ENCODE measurements at regions not wholly inside any gene's neighbourhood (a gene's known extent, or its start where the extent isn't known, plus 50 kb on each side); places are given as distances from the start of the nearest gene placed in this dataset.

DNA sequence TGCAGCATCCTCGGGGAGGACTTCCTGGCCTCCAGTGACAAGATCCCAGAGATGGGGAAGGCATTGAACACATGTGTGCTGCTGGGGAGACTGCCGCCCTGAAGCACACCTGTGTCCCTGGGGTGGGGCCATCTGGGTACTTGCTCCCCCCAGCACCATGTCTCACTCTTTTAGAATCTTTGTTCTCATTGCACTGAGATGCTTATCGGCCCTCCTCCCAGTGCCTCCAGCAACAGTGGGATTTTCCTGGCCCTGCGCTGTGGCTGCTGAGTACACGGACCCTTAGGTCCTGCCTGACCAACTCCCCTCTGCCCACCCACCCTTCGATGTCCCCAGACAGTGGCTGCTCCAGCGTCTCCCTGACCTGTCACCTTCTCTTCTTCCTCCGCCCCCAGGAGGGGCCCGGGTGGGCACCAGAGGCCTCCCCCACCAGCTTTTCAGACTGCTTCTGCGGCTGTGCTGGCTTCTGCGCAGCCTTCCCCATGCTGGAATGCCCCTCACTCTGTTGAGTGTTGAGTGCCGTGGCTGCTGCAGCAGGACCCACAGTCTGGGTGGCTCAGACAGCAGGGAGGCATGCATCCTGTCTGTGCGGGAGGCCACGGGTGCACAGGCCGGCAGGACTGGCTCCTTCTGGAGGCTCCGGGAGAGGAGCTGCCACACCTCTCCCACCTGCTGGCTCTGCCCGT, 145.9 kb upstream of the IRX2 start:
- no peak overlapping the region for H3K4me3 ChIP-seq (ENCODE audit: low read depth, low read length)
- TF ChIP-seq, protein P1, sequence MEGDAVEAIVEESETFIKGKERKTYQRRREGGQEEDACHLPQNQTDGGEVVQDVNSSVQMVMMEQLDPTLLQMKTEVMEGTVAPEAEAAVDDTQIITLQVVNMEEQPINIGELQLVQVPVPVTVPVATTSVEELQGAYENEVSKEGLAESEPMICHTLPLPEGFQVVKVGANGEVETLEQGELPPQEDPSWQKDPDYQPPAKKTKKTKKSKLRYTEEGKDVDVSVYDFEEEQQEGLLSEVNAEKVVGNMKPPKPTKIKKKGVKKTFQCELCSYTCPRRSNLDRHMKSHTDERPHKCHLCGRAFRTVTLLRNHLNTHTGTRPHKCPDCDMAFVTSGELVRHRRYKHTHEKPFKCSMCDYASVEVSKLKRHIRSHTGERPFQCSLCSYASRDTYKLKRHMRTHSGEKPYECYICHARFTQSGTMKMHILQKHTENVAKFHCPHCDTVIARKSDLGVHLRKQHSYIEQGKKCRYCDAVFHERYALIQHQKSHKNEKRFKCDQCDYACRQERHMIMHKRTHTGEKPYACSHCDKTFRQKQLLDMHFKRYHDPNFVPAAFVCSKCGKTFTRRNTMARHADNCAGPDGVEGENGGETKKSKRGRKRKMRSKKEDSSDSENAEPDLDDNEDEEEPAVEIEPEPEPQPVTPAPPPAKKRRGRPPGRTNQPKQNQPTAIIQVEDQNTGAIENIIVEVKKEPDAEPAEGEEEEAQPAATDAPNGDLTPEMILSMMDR (conservative IDR thresholded peaks at IDR 0.05; ENCODE audit: low read depth, low read length): no peak
- DNase-seq (ENCODE audit: low read depth): no peak

DNA sequence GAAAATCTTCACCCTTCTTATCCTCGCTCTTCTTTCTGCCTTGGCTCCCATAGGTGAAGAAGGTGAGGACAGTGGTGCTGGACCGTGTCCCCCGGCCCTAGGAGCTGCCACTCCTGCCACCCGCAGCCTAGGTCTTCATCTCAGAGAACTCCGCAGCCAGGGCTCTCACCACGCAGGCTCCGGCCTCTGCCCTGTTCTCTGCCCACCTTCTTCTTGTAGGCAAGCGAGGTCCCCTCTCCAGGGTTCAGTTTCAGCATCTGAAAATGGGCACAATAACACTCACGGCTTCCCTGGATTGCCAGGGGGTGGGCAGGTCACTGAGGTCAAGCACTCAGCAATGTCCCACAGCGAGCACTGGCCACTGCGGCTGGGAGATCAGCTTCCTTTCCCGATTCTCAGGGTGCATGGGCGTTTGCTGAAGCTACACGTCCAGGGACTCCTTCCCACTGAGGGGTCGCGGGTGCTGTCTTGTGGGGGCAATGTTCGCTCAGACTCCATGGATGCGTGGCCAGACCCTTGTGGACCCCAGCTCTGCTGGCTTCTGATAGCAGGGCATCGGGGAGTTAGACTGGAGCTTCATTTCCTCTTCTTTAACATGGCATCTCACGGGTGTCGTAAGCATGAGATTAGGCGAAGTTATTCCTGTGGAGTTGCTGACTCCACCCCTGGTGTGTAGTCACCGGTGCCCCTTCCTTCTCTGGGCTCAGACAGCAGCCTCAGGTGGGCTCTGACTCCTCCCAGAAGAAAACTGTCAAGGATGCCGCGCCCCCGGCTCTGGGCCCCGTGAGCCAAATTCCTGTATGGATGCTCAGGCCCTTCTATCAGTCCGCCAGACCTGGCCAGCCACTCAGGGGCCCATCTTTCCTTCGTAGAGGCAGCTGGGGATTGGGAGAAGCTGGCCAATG, 145.1 kb upstream of the IRX2 start:
- H3K4me3 ChIP-seq (ENCODE audit: low read depth, low read length): no peak overlapping the region
- TF ChIP-seq, protein P1 (conservative IDR thresholded peaks at IDR 0.05; ENCODE audit: low read depth, low read length): no peak
- no peak for DNase-seq (ENCODE audit: low read depth)

DNA sequence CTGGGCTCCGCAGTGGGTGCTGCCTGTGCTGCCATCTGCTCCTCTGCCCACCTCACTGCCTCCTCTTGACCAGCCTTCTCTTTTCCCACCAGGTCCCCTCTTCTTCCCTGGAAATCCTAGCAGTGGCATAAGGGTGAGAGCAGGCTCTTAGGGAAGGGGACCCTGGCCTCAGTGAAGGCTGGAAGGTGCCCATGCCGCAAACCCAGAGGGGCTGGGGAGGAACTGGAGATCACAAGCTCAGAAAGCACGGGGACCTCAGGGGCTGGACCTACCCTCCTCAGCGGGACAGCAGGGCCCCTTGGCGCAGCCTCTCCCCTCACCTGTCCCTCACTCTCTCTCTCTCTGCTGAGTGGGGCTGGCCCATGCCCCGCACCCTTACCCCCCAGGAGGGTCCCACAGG, 144.4 kb upstream of the IRX2 start:
- DNase-seq (ENCODE audit: low read depth): no peak
- TF ChIP-seq, protein P1 (conservative IDR thresholded peaks at IDR 0.05; ENCODE audit: low read depth, low read length): no peak
- H3K4me3 ChIP-seq (ENCODE audit: low read depth, low read length): no peak overlapping the region

DNA sequence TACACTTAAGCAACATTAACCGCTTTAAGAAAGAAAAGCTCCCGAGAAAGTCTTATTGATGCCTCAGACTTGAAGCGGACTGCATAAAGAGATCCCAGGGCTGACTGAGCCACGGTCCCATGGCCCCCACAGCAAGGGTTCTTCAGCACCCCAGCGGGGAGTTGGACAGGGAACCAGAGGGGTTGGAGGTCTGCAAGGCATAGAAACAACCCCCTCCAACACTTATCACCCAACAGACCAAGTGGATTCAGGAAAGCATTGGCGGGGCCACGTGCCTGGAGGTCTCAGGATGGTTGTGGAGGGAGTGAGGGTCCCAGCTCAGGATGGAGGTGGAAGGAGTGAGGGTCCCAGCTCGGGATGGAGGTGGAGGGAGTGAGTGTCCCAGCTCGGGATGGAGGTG, 143.7 kb upstream of the IRX2 start:
- no peak for DNase-seq (ENCODE audit: low read depth)

DNA sequence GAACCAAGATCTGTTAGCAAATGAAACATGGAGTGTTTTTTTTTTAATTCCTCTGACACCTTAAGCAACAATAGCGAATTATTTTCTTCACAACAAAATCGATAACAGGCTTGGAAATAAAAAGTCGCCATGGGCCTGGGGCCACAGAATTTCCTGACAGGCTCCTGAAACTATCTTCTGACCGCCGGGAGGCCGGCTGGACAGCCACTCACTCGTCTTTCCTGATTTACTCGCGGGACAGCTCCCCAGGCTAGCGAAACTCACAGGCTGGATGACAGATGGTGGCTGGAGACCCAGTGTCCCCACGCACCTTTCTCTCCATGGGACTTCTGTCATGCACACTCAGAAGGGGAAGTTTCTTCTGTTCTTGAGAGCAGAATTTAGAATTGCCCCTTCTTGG, 143.3 kb upstream of the IRX2 start:
- DNase-seq (ENCODE audit: low read depth): no peak
- TF ChIP-seq, protein P1 (conservative IDR thresholded peaks at IDR 0.05; ENCODE audit: low read depth, low read length): no peak
- no peak overlapping the region for H3K4me3 ChIP-seq (ENCODE audit: low read depth, low read length)

More for the DNA sequence above, 143.7 kb upstream of the IRX2 start:
- H3K4me3 ChIP-seq (ENCODE audit: low read depth, low read length): no peak overlapping the region
- TF ChIP-seq, protein P1 (conservative IDR thresholded peaks at IDR 0.05; ENCODE audit: low read depth, low read length): no peak

DNA sequence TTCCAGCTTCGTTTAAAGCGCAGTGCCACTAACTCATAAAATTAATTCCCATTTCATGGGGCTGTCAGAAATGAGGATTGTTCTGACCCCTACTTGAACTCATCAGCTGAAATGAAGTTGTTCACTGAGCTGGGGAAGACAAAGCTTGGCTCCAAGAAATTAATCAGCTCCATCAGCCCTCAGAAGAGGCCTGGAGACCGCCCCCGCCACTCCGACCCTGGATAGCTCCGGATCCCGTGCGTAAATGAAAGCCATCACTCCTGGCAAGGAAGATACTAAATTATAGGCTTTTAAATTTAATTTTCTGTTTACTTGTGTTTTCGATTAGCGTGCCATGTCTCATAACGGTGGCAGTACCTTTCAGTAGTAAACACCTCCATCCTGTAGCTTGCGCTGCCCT, 142.8 kb upstream of the IRX2 start:
- TF ChIP-seq, protein P1 (conservative IDR thresholded peaks at IDR 0.05; ENCODE audit: low read depth, low read length): no peak
- DNase-seq (ENCODE audit: low read depth): no peak
- H3K4me3 ChIP-seq (ENCODE audit: low read depth, low read length): no peak overlapping the region
